Fibroblast of upper back skin (primary cell): ENCODE measurements at regions not wholly inside any gene's neighbourhood (a gene's known extent, or its start where the extent isn't known, plus 50 kb on each side); places are given as distances from the start of the nearest gene placed in this dataset.
A peak's percentile ranks its signal among the peaks of the same experiment; 100 is the strongest.

Experiments
- DNase-seq: peaks from one replicate; pipeline ENCODE4 v3.0.0-alpha.2; 2013

DNA sequence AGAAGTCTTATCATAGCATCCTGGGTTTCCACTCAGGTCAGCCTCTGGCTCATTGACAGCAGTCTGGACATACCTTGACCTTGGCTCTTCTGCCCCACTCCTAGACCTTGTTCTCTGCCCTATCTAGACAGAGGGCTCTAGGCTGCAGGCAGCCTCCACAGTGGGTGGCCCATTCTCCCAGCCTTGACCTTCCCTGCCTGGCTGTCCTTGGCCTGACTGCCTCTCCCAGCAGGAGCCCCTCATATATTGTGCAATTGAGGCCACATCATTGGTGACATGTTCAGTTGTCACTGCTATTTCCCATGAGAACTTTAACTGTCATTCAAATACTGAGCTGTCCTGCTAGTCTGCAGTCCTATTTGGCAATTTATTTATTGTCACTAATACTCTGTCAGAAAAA is 503.4 kb downstream of the PLXNA4 start:
- no peak for DNase-seq

DNA sequence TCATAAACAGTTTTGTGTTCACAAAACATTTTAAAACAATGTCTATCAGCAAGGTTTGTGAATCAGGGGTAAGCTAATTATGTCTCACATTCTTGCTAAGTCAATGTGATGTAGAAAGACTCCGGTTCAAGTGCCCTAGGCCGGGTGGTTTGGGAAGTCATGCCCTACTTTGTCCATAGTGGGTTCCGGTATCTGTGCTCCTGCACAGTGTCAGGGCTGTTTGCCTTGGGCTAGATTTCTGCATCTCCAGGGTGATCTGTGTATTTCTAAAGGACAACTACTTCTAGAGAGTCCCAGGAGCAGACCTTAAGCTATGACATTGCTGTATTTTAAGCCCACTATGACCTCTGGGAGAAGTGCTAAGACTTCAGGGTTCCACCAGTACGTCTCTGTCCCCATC is 504.1 kb downstream of the PLXNA4 start:
- no peak for DNase-seq

DNA sequence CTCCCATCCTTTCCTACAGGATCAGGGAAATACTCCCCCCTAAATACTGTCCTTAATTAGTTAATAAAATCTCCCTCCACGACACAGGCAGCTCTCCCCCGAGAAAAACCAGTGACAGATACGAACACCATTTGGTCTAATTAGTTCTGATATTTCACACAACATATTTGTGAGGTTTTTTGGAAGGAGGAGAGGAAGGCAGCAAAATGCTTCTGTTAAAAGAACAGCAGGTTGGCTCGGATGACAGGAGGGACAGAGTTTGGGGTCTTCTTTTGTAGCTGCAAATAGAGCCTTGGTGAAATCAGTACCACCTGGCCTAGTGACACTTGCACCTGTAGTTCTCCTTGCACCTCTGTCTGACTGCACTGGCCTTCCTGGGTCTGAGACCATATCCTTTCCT is 507.0 kb downstream of the PLXNA4 start:
- no peak for DNase-seq

DNA sequence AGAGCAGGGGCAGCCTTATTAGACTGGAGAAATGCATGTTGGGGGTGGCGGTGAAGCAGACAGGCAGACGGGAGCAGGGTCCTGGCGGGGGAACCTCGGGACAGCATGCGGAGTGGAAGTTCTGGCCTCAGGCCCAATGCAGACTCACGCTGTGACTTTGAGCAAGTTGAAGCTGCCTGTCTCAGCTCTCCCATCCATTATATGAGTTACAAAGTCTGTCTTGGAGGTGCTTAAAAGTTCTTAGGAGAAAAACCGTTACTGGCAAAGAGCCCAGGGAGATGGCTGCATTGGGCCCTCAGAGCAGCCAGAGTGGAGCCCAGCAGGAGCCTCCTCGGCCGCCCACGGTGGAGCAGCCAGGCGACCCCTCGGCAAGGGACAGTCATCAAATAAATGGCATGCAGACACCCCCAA is 509.5 kb downstream of the PLXNA4 start:
- DNase-seq = peak; percentile 94

DNA sequence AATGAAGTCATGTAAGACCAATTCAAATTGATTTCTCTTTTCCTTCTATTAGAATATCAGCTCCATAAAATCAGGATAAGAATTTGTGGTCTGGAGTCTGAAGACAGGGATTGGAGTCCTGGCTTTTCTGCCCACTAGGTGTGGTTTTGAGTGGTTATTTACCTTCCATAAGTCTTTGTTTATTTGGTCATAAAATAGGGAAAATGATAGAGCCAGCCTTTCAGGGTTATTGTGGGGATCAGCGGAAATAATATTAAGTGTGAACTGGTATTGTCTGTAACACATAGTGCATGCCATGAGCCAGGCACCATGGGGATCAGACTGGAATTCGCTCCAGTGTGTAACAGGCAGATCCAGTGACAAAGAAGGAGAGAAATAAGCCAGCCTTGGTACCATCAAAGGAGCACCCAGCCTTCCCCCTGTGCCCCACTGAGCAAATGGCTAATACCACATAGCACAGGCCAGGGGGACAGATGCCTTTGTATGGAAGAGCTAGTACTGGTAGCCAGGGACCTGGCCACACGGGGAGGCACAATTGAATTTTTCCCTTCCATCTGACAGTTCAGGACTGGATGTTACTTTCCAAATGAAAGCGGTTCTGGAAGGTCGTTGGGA is 509.7 kb upstream of the PODXL start:
- DNase-seq = peak; percentile 21

DNA sequence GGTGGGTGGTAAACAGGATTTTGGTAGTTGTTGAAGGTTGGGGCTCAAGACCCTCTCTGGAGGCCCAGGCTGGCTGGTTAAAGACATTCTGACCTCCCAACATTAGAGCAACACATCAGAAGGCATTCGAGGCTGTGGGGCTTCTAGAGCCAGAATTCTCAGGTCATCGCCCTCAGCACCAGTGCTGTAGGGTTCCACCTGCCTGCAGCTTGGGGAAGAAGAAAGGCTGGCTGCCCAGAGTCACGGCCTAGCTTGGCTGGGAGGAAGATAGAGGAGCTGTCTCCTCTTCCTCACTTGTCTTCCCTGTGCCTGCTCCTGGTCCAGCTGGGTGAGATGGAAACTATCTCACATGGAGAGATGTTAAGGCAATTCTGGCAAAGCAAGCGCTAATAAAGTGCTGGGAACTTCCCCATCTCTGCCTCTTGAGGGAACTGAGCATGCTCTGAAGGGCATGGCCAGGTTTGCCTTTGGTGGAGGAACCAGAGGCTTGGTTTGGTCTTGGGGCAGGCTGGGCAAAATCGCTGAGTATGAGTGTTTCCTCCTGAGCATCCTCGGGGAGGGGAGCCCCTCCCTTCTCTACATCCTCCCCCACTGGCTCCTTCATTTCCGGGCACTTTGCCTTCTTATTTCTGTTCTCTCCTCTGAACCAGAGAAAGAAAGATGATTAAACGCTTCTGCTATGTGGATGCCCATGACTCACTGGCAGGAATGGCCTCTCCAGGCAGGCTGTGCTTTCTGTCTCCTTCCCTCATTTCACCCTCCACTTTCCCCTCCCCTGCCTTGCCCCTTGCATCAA is 509.0 kb upstream of the PODXL start:
- DNase-seq = peak; percentile 99

DNA sequence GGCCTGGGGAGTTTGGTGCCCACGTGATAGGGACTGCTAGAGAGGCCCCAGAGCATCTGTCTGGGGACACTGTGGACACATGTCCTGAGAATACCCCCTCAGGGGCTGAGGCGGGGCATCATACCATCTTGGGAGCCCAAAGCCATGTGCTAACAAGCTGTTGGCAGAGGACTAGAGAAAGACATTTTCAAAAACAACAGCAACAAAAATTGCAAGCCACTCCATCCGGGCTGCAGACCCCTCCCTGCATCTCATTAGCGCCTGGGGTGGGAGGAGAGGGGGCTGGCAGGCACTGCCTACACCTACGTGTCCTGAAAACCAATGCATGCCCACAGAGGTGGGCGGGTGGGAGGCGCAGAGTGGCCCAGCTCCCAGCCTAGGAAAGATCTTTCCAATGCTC is 507.4 kb upstream of the PODXL start:
- DNase-seq = no peak

DNA sequence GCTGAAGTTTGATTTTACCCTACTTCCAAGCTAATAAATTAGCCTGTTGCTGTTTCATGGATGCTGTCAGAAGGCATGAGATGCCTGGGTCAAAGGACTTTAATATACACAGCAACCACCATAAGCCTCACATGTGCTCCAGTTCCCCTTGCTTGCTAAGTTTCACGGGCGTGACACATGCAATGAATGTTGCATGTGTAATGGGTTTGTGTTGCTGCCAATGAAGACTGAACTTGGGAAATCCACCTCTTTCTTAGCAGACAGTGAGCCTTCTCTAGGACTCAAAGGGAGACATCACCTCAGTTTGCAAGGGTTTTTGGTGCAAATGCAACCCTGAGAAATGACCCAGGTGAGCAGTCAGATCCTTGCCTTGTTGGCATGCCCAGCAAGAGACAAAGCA is 505.5 kb upstream of the PODXL start:
- DNase-seq = peak; percentile 76

DNA sequence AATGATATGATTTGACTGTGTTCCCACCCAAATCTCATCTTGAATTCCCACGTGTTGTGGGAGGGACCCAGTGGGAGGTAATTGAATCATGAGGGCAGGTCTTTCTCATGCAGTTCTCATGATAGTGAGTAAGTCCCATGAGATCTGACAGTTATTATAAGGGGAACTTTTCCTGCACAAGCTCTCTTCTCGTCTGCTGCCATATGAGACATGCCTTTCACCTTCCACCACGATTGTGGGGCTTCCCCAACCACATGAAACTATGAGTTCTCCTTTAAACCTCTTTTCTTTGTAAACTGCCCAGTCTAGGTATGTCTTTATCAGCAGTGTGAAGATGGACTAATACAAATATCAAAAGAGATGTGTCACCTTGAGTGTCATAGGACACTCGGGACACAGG is 502.7 kb upstream of the PODXL start:
- DNase-seq = no peak

DNA sequence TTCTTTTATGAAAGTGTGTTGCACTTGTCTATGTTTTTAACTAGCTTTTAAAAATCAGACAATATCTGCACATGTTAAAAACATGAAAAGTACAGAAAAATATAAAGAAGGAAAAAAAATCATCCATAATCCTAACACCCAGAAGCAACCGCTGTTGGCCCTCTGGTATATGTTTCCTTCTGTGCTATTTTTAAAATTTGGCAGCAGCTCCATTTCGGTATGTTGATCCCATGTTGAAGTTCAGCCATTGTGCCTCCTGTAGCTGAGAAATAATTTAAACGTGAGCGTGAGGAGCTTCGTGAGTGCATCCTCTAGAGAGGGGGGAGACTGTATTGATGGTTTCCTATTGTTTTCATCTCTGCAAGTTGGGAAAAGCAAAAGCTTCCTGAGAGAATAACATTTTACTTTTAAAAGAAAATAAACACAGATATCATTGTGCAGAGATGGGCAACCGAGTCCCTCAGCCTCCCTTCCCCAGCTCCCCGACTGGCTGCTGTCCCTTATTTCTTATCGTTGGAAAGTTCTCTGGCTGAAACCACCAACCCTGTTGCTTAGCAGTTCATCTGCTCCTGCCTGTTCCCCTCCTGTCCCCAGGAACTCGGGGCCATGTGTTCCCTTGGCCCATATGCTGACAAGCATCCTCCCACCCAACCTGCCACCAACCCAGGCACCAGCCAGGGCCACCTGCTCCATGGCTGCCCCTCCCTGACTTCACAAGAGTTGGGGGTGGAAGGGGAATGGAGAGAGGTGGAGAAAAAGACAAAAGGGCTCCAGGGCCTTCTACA is 499.1 kb upstream of the PODXL start:
- DNase-seq = no peak

DNA sequence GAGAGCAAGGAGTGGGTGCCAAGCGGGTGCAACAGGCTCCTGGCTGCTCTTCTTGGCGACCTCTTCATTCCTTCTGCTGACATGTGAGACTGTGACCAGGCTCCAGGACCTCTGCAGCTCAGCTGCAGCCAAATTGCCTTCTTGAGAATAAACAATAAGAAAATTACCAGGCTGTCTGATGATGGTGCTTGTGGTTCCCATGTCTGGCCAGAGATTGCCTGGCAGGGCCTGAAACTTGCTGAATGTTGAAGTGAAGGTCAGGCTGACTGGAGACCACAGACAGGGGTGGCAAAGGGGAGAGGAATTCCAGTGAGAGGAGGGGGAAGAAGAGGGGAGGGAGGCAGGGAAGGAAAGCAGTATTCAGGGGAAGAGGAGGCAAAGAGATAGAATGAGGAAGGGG is 497.4 kb upstream of the PODXL start:
- no peak for DNase-seq

DNA sequence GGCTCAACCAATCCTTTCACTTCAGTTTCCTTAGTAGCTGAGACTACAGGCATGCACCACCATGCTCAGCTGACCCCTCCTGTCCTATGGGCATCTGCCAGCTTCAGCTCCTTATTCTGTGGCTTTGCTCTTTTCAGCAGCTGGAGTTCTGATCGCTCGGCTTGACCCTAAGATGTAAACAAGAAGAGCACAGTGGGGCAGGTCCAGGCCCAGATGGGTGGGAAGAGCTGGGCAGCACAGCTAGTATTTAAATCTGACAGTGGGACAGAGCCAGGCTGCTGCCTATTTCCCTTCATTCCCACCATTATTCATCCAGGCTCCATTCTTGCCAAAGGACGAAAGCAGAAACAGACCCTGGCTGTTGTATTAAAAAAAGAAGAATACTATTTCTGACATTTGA is 494.9 kb upstream of the PODXL start:
- no peak for DNase-seq

DNA sequence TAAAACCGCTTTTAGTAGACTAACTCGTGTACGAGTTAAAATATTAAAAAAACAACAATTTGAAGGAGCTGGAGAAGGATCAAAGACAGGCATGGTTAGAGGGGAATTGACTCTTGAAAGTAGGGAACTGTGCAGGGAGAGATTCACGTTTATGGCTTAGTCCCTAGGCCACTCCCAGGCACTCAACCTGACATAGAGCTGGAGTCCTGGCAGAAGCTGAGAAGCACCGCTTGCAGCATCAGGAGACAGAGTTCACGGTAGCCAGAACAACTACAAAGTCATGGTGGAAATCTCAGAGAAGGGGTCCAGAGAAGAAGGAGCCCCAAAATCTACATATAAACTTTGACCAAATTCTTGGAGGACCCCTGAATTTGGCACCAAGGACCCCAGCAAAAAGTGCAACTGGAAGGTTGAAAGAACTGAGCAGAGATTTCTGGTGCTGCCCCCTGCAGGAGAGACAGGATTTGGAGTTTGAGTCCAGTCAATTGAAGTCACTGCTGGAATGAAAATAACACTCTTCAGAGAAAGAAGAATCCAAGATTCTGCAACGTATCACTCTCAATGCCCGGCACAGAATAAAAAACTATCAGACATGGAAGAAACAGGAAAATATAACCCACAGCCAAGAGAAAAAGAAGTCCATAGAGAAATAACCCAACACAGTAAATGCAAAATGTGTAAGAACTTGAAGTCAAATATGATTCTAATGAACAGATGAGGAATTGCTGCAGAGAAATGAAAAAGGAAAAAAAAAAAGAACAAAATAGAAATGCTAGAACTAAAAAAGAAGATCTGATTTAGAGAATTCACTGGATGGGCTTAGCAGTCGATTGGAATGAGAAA is 493.3 kb upstream of the PODXL start:
- peak; percentile 22 for DNase-seq

DNA sequence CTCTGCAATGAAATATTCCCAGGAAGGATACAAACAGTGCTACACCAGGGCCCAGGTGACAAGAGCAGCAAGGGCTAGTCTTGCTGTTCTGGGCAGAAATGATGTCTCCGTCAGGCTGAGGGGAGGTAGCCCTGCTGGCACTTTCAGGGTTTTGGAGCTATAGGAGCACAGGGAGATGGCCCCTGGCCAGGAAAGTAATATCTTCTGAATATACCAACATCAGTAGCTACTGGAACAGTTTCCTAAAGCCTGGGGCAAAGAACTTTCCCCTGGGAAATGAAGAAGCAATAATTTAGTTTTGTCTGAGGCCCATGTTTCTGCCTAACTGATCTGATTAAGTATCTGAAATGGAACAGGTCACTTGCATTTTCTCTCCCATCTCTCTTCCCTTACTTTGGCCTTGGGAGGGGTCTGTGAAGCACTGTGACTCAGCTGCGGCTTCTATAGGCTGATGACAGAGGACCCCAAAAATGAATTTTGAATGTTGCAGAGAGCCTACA is 489.1 kb upstream of the PODXL start:
- no peak for DNase-seq

DNA sequence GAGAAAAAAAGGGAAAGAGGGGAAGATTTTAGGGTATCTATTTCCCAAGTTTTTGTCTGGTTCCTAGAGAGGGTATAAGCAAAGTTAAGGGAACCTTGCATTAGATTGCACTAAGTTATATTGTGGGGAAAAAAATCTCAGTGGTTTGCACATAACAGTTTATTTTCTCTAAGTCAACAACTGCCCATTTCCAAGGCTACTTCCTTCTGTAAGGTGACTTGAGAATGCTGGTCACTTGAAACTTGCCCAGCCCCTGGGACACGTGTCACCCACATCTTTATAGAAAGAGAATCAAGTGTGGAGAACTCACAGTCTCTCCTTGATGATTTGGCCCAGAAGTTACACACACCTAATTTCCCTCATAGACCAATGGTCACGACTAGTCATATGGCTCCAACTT is 488.6 kb upstream of the PODXL start:
- no peak for DNase-seq

DNA sequence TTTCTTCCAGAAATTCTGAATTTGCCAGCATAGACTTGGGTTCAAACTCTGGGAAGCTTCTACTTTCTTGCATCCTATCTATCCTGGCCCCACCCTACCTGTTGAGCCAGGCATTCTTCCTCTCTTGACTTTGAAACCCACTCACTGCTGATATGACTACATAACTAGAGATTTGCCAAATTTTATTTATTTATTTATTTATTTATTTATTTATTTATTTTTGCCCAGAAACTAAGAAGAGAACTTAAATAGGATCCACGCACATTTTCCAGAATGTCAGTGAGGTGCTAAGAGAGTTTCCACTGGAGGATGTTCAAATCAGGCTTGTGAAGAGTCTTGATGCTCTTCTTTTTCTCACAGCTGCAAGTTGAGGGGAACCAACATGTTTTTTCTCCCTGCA is 487.8 kb upstream of the PODXL start:
- DNase-seq = no peak

DNA sequence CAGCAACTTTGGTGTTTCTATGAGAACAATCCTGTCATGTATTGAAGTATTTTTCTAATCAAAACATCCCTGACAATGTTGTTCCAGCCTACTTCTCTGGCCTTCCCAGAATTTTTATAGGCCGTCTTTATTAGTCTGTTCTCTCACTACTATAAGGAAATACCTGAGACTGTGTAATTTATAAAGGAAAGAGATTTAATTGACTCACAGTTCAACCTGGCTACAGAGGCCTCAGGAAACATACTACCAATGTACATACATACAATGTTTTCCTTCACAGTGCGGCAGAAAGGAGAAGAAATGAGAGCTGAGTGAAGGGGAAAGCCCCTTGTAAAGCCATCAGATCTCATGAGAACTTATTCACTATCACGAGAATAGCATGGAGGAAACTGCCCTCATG is 484.7 kb upstream of the PODXL start:
- DNase-seq = no peak

DNA sequence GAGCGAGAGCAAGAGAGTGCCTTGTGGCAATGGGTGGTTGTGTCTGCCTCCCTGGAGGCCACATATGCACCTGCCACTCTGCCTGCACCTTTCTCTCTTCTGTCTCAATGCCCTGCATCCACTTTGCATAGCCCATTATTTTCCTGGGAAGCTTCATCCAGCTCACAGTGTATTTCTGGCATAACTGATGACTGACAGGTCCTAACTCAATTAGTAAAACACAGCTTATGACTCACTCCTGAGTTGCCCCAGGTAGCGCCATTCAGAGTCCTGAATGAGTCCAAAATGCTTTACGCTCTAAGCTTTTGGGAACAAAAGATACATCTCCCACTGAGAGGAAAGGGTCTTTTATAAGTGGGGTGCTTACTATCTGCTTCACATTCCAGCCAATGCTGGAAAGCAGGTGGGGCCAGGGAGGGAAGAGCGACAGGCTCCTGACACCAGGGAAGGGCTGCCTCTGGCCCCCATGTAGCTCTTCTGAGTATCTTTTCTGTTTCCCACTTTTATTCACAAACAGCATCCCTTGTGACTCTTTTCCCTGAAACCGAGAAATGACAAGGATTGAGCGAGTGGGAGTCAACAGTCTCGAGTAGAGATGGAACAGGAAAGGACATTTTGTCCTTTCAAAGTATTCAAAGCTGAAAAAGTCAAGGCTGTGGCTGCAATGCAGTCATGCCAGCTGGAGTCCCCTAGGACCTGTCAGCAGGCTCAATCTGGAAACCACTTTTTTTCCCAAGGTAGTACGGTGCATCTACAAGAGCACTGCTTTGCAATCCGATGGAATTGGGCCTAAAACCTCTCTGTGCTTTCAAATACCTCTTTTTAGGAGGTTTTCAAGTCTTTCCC is 479.3 kb upstream of the PODXL start:
- no peak for DNase-seq

DNA sequence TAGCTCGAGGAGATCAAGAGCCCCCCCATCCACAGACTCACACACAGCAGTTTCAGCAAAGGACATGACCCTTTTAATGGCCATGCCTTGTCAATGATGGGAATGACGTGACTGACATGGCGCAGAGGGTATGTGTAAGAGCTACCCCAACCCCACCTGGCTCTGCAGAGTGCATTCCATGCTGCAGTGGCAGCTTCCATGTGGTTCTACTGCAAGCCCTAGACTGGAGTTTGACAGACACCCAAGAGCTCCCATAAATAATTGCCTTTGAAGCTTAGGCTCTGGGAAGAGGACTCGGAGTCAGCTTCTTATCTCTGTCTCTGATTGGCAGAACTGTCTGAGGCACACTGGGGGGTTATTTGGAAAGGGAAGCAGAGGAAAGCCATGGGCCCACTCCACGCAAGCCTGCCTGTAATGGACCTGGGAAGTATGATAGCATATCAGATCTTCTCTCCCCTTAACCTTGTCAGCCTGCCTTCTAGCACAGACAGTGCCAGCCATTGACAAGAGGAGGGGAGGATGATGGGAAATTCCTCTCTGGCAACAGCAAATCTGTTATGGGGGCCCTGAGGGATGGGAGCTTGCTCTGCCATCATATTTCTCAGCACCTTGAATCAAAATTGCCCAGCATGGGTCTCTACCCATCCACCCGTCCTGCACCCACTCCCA is 478.5 kb upstream of the PODXL start:
- no peak for DNase-seq

DNA sequence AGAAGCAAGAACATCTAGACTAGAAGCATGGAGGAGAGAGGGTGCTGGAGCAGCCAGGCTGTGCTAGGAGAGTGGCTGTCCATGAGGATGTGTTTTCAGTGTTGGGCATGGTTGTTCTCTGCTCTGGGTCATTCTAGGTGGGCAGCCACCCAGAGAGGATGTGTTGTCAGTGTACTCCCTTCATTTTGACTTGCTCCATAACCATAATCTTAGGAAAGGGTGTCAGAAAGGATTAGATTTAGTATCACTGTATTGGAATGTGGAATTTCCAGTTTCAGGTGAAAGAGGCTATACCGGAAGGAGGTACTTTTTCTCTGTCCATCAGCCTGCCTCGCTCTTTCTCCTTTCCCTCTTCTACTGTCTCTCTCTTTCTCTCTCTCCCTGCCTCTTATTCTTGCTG is 474.5 kb upstream of the PODXL start:
- no peak for DNase-seq

DNA sequence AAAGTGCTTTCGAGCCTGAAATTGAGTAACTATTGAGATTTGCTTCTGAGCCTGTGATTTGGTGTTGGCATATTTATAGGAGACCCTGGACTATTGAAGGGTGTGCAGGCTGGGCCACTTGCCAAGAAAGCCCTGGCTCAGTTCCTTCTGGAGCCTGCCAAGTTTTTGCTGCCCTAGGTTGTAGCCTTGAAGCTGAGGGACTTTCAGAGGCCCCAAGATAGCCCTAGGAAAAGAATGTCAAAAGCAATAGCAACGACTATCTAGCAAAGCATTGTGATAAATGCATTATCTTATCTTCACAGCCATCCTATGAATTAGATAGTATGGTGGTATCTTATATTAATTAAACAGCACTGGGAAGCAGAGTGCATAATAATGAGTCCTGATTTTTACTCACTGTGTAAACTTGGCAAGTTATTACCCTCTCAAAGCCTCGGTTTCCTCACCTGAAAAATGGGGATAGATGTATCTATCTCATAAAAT is 473.7 kb upstream of the PODXL start:
- DNase-seq = peak; percentile 6
